Activated CD4-positive, alpha-beta T cell treated with anti-CD3 and anti-CD28 coated beads, Interleukin-10, Interleukin-2, amounts not matched to agents 100 ng/mL and 50 ng/mL, durations not matched to agents 16 hours and 8 hours (primary cell): ENCODE measurements at regions not wholly inside any gene's neighbourhood (a gene's known extent, or its start where the extent isn't known, plus 50 kb on each side); places are given as distances from the start of the nearest gene placed in this dataset.

Source experiments
- DNase-seq: peaks from one replicate; pipeline ENCODE4 v3.0.0-alpha.2; 2020

DNA sequence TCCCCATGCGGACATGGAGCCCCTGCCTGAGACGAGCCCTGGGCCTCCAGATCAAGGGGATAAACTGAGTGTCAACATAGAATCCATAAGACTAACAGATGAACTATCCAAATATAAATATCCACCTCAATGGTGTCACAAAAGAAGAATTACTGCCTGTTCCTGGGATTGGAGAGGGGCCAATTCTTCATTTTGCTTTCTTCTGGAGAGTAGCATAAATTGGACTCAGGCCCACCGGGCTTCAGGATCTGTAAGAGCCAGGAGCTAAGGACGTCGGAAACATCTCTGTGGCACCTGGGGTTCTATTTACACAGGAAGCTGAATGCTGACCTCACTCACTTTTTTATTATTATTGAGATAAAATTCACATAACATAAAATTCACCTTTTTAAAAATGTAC lies 408.2 kb upstream of the CCDC196 start:
- DNase-seq: no peak

DNA sequence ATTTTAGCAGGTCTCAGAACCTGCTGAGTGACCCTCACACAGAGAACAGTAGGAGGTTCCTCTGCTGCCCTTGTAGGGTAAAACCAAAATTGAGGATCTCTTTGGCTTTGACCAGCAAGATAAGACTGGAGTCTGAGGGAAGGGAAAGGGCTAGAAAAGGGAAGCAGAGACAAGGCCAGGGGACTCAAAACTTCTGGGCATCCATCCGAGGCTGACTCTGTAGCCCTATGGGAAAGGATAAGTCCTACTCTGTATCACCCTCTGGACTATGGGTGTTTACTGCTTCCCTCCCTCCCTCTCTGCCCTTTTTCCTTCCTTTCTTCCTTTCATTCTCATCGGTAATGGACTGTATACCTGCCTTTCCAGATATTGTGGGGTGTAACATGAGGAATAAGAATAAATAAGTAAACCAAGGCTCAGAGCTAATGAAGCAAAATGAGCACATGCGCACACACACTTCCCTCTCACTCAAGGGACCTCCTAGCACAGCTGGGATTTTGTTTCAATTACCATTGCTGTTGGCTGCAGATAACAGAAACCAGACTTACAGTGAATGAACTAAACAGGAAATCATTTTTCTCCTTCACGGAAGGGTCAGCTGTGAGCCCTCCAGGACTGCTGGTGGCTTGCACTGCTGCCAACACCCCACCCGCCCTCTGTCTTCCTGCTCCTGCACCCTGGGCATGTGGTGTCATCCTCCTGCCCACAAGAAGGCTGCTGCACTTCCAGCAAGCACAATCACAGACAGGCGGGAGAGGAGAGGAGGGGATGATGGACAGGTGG lies 404.4 kb upstream of the CCDC196 start:
- DNase-seq: no peak

DNA sequence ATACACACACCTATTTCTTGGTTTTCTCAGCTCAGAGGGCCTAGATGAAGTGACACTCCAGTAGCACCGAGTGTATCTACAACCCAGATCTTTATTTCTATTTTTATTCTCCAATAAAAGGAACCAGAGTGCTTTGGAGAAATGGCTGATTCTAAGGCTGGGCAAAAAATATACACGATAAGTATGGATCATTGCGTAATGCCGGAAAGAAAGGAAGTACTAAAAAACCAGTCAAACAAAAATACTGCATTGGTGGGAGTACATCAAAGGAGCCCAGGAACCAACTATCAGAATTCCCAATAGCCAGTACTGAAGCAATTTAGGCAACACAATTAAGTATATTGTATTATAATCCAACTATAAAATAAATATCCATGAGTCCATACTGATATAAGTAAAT lies 400.9 kb upstream of the CCDC196 start:
- DNase-seq: no peak

DNA sequence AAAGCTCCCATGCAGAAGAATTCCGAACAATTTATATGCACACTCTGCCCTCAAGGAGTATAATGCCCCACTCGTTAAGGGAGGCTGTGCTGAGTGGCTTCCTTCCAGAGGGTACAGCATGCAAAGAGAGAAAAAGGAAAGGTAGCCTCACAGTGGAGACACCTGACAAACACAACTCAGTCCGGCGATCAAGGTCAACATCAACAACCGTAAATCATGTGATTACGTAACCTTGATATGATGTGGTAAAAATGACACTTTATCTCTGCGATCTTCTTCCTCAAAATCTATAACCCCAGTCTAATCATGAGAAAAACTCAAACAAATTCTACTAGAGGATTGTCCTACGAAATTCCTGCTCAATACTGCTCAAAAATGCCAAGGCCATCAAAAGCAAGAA lies 400.5 kb upstream of the CCDC196 start:
- DNase-seq: no peak

DNA sequence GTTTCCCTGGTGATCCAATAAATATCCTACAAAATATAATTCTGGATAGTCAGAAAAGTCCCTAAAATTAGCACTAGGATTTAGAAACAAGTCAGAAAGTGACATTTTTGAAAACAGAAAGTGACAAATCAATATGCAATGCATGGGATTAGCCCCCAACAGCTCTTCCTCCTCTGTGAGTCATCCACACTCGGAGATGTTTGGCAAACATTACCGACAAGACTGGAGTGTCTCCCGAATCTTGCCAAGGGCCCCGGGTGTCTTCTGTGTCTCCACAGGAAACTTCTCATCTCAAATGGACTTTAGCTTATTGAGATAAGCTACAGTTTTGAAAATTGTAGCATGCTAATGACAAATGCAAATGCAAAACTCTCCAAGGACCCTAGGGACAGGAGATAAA lies 398.9 kb upstream of the CCDC196 start:
- DNase-seq: no peak

DNA sequence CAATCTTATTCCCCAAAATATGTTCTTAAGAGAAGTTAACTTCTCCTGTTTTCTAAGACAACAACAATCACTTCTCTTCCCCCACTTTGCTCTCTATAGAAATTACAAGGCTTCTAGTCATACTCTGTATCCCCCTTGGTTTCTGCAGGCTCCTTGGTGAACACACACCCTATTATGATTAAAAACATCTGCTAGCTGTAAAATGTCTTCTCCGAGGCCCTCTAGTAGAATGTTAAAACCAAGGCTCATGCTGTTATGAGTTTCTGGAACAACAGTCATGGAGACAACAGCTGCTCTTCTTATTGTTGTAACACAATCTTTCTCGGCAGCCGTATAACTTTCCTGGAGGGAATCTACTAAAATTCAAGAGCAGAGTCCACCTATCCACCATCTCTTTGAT lies 397.5 kb upstream of the CCDC196 start:
- DNase-seq: no peak

DNA sequence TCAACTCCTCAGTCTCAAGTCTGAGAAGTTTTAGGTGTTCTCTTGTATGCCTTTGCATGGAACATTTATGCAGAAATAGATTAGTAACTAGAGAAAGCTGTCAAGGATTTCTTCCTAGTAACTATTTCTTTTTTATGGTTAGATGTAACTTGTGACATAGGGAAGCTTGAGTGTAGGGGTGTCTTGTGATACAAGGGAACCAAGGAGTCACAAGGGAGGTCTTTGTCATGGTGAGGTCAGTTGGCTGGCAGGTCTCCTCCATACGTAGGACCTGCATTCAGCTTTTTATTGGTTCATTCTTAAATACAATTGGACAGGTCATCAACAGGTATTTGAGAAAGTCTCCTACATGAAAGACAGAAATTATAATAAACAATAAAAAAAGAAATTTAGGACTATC lies 394.0 kb upstream of the CCDC196 start:
- no peak for DNase-seq

DNA sequence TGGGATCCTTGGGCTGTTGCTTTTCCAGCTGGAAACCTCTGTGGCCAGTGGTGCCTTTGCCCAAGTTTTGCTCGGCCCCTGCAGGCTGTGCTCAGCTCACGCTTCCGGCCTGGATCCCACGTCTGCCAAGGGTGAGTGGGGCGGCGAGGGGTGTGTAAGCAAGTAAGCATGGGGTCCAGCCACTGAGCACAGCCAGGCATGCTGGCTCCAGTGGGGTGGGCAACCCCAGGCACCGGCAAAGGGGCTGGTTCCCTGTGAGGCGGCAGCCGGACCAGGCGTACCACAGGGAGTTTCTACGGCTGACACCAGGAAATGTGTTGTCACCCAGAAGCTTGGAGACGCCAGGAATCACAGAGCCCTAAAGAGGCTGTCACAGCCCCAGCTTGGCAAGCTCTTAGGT lies 393.4 kb upstream of the CCDC196 start:
- no peak for DNase-seq

DNA sequence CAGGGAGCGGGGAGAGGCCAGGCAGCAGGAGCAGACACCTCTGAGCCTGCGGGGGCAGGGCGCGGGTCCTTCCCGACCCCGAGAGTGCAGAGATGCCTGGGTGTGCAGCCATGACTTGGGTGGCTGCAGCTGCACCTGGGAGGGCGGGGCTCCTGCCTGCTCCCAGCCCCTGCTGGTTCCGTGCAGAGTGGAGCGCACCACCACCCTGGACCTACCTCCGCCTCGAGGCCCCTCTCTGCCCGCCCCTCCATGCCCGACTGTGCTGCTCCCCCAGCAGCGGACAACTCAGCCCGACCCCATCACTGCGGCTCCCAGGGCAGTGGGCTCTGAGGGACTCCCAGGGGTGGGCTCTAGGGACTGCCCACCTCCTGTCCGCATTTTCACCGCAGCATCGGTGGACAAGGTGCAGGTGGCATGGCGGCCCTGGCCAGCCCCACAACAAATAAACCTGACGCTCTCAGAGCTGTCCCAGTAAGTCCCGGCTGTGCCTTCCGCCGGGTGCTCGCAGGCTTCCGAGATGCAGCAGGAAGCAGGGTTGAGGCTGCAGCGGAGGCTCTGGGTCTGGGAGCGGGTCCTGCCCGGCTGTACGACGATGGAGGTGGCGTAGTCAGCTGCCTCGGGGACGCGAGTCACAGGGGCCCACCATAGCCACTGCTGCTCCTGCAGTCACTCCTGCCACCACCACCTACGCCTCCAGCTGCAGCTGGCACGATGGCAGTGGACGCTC lies 392.0 kb upstream of the CCDC196 start:
- no peak for DNase-seq

DNA sequence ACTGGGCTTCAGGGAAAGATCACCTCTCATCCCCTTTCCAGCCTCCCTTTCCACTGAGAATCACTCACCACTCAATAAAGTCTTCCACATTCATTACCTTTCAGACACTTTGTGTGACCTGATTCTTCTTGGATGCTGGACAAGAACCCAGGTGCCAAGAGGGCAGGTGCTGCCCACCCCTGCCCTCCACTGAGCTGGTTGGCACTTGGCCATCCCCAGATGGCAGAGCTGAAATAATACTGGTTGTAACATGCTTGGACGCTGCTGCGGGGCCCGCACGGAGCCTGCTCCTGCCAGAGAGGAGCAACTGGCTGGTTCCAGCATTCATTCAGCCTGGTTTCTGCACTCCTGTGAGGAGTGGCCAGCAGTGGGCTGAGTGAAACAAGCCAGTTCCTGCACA lies 386.7 kb upstream of the CCDC196 start:
- no peak for DNase-seq

DNA sequence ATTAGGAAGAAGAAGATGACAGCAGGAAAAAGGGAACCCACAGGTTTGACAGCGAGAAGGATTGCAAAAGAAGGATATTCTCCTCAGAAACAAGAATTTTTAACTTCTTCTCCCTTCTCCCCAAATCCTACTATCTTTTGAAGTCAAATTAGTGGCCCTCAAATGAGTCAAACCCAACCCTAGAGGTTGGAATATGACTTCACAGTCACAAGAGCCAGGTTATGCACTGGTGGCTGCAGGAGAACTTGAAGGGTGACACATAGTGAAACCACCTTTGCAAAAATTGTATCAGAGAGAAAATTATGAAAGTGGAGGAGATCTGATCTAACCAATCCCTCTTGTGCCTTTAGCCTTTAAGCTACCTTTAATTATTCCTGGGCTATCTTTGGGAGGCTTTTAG lies 386.2 kb upstream of the CCDC196 start:
- peak; percentile 80 for DNase-seq

DNA sequence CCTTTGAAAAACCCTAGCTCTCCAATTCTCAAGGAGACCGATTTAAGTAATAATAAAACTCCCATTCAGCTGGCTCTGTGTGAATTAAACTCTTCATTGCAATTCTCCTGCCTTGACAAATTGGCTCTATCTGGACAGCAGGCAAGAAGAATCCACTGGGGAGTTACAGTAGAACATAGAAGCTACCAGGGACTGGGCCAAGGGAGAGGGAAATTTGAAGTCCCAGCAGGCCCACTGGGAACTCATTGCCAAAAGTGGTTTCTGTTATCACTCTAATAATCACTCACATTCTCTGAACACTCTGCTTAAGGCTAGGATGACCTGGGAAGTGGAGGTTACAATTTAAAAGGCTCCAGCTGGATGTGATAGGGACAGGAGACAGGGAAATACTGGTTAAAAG lies 384.5 kb upstream of the CCDC196 start:
- DNase-seq: no peak

DNA sequence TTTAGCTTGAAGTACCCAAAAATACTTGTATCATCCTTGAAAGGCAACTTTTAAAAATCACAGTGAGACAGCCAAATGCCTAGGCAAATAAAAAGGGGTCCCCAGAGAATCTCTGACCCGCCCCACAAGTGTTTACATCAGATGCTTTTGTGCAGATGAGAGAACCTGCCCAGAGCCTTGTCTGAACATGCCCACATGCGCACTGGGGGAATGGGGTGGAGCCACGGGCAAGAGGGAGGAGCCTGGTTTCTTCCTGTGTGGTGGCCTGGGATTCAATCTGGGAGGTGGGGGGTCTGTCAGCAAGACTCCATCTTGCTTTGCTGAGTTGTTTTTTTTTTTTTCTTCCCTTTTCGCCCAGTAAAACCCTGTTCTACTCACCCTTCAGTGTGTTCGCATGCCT lies 381.7 kb upstream of the CCDC196 start:
- DNase-seq: no peak

DNA sequence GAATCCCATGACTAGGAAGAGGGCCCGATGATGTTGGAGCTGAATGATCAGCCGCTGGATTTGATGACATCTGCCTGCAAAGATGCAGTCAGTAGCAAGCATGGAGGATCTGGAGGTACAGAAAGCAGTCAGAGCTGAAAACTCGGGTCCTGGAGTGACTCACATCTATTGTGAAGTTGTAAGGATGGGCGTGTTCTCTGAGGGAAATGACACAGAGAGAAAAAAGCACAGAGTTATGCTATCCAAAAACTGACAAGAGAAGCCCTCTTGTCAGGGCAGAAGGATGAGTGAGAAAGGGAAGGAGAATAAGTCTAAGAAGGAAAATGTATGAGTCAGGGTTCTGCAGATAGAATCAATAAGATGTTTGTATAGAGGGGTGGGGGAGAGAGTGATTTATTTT lies 380.4 kb upstream of the CCDC196 start:
- peak; percentile 67 for DNase-seq

DNA sequence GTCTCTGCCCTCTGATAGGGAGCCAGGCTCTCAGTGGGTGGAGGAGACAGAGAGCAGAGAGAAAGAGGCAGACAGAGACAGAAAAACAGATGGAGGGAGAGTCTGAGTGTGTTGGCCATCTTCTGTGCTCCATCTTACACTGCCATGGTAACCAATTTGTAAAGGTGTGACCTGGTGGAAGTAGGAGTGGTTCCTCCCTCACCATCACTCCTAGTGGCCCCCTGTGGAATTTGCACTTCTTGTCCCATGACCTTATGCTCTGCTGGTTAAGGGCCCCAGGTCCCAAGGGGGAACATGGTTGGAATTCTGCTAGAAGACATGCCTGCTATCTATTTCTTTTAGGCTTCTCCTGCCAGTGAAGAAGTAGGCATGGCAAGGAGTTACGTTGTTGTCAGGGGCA lies 376.7 kb upstream of the CCDC196 start:
- no peak for DNase-seq

DNA sequence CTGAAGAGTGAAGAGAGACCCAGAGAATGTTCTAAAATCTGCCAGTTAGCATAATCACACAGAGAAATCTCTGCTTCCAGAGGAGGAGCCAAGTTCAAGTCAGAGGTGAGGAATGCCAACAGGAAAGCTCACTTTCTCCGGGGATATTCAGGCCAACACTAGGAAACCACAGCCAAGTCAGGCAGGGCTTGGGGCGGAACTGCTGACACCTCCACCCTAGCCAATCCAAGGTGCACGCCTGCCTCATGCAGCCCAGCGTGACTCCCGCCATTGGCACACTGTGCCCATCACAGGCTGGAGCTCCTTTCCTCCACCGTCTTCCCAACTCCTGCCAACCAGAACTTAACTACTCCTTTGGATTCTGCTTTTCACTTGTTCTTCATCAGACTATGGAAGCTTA lies 374.3 kb upstream of the CCDC196 start:
- DNase-seq: no peak

DNA sequence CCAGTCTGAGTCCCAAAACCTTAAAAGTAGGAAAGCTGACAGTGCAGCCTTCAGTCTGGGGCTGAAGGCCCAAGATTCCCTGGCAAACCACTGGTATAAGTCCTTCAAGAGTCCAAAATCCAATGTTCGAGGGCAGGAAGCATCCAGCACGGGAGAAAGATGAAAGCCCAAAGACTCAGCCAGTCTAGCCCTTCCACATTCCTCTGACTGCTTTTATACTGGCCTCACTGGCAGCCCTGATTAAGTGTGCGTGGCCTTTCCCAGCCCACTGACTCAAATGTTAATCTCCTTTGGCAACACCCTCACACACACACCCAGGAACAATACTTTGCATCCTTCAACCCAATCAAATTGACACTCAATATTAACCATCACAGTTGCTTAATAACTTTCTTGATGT lies 372.1 kb upstream of the CCDC196 start:
- DNase-seq: no peak

DNA sequence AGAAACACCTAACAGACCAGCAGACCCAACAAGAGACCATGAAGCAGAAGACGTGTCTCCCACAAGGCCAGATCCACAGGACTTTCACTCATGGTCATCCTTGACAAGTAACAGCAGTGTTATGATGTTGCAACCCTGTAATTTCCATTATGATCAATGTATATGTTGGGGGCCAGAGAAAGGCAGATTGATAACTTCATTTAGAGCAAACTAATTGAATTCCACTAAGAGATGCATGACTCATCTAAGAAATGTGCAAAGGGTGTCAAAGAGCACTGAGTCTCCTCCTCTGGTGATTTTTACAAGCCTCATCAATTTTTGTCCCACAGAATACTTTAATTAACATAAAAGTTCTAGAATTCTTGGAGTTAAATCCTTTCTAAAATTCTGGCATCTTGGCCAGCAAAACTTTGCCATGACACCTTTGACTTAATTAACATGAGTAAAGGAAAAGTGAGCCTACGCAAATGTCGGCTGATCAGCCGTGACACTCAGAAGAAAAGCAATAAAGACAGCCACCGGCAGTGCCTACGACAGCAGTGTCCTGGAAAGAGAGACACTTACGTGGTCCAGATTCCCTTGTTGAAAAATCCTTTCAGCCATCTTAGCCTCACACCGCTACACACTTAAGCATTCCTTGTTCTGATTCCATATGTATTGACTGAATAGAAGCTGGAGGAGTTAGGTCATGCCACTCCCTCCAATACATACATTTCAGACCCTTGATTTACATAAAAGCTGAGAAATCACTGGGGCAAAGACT lies 370.2 kb upstream of the CCDC196 start:
- no peak for DNase-seq

DNA sequence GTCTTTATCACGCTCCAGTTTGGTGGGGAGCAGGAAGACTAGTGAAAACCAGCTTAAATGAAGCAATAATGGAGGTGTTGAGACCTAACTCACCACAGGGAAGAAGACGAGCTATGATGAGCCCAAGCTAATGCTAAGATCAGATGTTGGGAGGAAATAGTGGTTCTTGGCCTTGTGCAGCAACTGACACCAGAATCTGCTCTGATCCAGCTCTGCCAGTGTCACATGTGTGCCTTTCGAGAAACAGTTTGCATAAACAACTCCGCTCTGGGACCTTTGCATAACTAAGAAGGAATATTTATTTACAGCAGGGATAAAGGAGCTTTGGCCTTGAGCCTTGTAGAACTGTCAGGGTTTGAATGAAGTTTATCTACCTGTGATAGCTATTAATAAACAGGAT lies 369.4 kb upstream of the CCDC196 start:
- no peak for DNase-seq

DNA sequence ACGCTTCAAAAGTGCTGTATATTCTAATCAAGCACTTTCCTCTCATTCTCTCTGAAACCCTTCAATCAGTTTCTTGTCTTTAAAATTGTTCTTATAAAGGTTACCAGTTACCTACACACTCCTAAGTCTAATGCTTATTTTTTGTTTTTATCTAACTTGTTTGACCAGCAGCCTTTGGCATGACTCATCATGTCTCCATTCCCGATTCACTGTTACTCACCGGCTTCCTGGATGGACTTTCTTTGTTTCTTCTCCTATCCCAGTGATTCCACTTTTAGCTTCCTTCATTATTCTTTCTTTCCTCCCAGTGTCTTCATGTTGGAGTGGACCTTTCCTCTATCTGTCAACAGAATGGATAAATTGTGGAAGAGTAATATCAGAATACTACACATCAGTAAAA lies 368.6 kb upstream of the CCDC196 start:
- DNase-seq: no peak

DNA sequence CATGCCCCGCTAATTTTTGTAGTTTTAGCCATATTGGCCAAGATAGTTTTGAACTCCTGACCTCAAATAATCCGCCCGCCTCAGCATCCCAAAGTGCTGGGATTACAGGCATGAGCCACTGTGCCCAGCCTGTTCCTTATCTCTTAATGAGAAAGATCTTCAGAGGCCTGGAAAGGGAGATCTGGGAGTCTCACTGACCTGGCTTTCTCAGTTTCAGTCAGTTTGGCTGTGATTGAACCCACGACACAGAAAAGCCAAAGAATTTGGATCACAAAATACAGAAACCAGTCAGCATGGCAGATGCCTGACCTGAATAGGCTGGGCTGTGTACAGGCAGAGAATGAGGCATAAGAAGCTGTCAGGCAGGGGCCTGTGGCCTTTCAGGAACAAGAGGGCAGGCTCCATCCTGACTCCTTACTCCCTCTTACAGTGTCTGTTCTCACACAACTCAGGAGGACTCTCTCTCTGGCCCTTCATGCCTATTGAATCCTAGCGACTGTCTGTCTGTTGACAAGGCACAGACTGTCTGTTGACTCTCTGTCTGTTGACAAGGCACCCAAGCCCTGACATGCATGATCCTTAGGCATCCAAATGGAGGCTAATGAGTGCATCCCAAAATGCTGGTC lies 366.5 kb upstream of the CCDC196 start:
- DNase-seq: no peak

DNA sequence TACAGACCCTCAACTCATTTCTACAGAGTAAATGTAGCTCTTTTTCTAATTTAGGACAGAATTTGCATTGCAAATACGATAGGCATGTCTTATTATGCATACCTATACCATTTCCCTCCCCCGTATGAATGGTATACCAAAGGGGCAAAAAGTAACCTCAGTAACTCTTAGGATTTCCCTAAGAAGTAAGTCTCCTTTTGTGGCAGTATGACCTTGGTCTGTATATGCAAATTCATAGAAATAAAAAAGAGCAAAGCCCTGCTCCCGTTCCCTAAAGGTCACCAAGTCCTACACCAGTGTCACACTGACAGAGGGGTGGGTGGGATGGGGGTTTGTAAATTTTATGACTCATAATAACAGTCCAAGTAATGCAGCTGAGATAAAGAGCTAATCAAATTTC lies 365.8 kb upstream of the CCDC196 start:
- DNase-seq: no peak

DNA sequence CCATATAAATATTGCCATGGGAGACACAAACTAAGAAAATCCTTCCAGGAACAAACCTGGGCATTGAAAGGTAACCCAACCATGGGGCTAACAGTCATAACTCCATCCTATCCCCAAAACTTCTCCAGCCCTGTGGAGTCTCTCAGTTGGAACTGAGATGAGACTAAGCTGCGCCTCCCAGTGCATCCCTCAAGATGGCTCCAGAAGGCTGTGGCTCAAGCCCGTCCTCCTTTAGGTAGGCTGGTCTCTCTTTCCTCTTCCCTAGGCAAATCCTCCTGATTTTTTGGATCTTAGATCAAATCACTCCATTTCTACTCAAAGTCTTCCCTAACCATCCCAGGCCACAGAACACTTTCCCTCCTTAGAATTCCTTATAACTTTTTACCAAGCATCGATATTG lies 364.3 kb upstream of the CCDC196 start:
- DNase-seq: no peak

DNA sequence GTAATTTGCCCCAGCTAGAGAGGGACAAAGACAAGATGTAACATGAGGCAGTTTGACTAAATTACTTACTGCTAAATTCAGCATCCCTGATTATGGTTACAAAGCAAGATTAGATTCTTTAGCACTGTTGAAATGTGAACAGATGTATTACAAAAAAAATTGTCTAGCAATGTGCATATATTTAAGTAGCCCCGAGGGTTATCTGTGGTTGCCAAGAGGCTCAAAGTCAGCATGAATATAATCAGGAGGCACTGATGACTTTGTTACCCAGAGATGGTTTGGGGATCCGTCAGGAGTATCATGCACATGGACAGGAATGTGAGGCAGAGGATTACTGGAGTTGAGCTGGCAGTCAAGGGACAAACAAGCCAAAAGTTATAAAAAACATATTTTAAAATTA lies 356.9 kb upstream of the CCDC196 start:
- DNase-seq: no peak
